BJ (cell line): ENCODE measurements at regions not wholly inside any gene's neighbourhood (a gene's known extent, or its start where the extent isn't known, plus 50 kb on each side); places are given as distances from the start of the nearest gene placed in this dataset.

Experiments
- CTCF ChIA-PET: fragments of 350-600 bp; formaldehyde crosslinking; extraction: SDS; loops from one replicate; lab custom pipeline; 2021; ENCODE audit warnings: antibody characterized with exemption, inconsistent platforms; lab: Yijun Ruan, JAX
- POLR2A ChIA-PET: fragments of 300-600 bp; sonication (Branson Sonifier 250); formaldehyde crosslinking; extraction: SDS; loops from one replicate; lab custom pipeline; 2021; ENCODE audit warnings: antibody characterized with exemption; lab: Charles Lee
- DNase-seq: peaks from one replicate; pipeline ENCODE4 v3.0.0-alpha.2; 2011; ENCODE audit warnings: low read depth
- H3K27me3 ChIP-seq: 2 replicates; pipeline ENCODE4 v1.6.0; 2011; ENCODE audit warnings: low read length; ENCODE audit not compliant: control insufficient read depth, insufficient read depth
- H3K36me3 ChIP-seq: 2 replicates; pipeline ENCODE4 v1.5.1; 2011; ENCODE audit warnings: low read length; ENCODE audit not compliant: control insufficient read depth, insufficient read depth
- H3K4me3 ChIP-seq: 2 replicates; pipeline ENCODE4 v1.5.1; 2011; ENCODE audit warnings: low read depth, mild to moderate bottlenecking, control low read depth, low read length
- CTCF ChIP-seq: IDR thresholded peaks from 2 replicates; pipeline ENCODE4 v1.5.1; 2011; ENCODE audit warnings: low read depth, mild to moderate bottlenecking, control low read depth, inconsistent platforms, low read length, moderate library complexity; ENCODE audit not compliant: insufficient read depth

DNA sequence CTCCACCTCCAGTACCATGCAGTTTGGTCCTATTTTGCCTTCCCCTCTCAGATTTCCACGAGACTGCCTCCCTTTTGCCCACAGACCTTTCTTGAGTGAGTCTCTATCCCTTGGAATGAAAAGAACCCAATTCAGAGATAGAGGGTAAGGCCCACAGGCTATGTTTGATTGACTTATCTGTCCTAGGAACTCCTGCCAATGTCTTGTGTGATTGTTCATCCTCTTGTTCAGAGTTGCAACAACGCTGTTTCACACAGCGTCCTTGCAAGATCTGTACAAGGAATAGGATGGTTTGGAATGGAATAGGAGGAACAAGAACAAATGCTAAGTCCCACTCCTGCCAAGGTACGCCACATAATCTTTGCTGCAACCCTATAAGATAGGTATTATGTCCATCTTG is 142.2 kb upstream of the ABCA1 start:
- no peak for TF ChIP-seq CTCF
- POLR2A ChIA-PET = interaction anchor here (0.6 kb wide), 1 partner anchor 13 kb away, joined by 4 read pairs; no protein-coding TSS in a partner anchor
- CTCF ChIA-PET = interaction anchor here (1.1 kb wide), 1 partner anchor 143 kb away, joined by 3 read pairs; no protein-coding TSS in a partner anchor
- Histone ChIP-seq H3K36me3 (no peaks in the 10 kb centered on the region), H3K27me3 (no peaks in the 10 kb centered on the region), H3K4me3 (no peak overlapping the region)
- no peak for DNase-seq

DNA sequence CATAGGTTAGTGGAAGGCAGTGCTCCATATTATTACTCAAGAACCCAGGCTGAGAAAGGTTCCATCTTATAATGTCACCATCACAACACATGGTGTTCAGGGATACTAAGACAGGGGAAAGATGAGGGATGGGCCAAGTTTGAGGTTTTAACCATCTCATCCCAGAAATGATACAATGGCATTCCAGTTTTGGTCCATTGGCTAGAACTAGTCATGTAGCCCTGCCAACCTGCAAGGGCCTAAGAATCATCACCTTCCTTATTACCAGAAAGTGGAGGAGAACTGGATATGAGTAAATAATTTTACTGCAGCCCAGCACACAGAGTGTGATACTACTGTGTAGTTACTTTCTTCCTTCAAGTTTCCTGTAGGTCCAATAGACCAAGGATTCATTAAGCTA is 144.5 kb upstream of the ABCA1 start:
- Histone ChIP-seq H3K4me3 (no peak overlapping the region), H3K36me3 (no peaks in the 10 kb centered on the region), H3K27me3 (no peaks in the 10 kb centered on the region)
- no peak for DNase-seq
- CTCF ChIA-PET = interaction anchor here (0.6 kb wide), 1 partner anchor 12 kb away, joined by 3 read pairs; no protein-coding TSS in a partner anchor
- no peak for TF ChIP-seq CTCF
- POLR2A ChIA-PET = no interaction called here

GRCh38 chr9:105073147-105073546 is 145.2 kb upstream of the ABCA1 start:
- Histone ChIP-seq H3K27me3 (no peaks in the 10 kb centered on the region), H3K4me3 (no peak overlapping the region), H3K36me3 (no peaks in the 10 kb centered on the region)
- CTCF ChIA-PET = interaction anchor here (0.6 kb wide), 1 partner anchor 12 kb away, joined by 3 read pairs; no protein-coding TSS in a partner anchor
- no peak for TF ChIP-seq CTCF
- no peak for DNase-seq
- POLR2A ChIA-PET = no interaction called here

DNA sequence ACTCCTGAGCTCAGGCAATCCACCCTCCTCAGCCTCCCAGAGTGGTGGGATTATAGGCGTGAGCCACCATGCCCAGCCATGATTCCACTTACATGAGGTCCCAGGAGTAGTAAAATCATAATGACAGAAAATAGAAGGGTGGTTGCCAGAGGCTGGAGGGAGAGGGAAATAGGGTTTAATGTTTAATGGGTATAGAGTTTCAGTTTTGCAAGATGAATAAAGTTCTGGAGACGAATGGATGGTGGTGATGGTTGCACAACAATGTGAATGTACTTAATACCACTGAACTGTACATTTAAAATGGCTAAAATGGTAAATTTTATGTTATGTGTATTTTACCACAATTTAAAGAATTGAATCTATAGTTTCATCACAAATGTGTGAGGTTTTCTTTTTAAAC is 146.5 kb upstream of the ABCA1 start:
- ChIA-PET CTCF (no interaction called here), POLR2A (no interaction called here)
- no peak for TF ChIP-seq CTCF
- no peaks in the 10 kb centered on the region for H3K36me3 ChIP-seq
- no peaks in the 10 kb centered on the region for H3K27me3 ChIP-seq
- no peak for DNase-seq
- H3K4me3 ChIP-seq = no peak overlapping the region

- Histone ChIP-seq H3K36me3 (no peaks in the 10 kb centered on the region), H3K4me3 (no peak overlapping the region), H3K27me3 (no peaks in the 10 kb centered on the region)
- no peak for TF ChIP-seq CTCF
- DNase-seq = no peak
- POLR2A ChIA-PET = no interaction called here
- CTCF ChIA-PET = no interaction called here
Measured at GRCh38 chr9:105076729-105077128, 148.8 kb upstream of the ABCA1 start.
